OCI-LY3 (cell line): ENCODE measurements at regions not wholly inside any gene's neighbourhood (a gene's known extent, or its start where the extent isn't known, plus 50 kb on each side); places are given as distances from the start of the nearest gene placed in this dataset.

Source experiments
- H2AFZ ChIP-seq: fragments of 200-600, 300-600 bp; shearing (Covaris generic); 2 replicates; pipeline ENCODE4 v1.6.0; 2014; ENCODE audit warnings: antibody characterized with exemption, low read depth, low read length
- H3K27ac ChIP-seq: fragments of 200-600, 300-600 bp; sonication (generic); 2 replicates; pipeline ENCODE4 v1.5.1; 2014; ENCODE audit warnings: mild to moderate bottlenecking, low read length, moderate library complexity, mixed read lengths
- H3K27me3 ChIP-seq: fragments of 200-600, 300-600 bp; sonication (generic); 2 replicates; pipeline ENCODE4 v1.6.1; 2014; ENCODE audit warnings: low read depth, low read length, mixed read lengths
- H3K36me3 ChIP-seq: fragments of 200-600, 300-600 bp; sonication (generic); replicated peaks from 2 replicates; pipeline ENCODE3; 2014; ENCODE audit warnings: low read depth, low read length, mixed read lengths
- H3K4me1 ChIP-seq: fragments of 300-600, 200-600 bp; sonication (generic); 2 replicates; pipeline ENCODE4 v1.6.1; 2014; ENCODE audit warnings: low read length, mixed read lengths
- H3K4me2 ChIP-seq: fragments of 200-600, 300-600 bp; sonication (generic); 2 replicates; pipeline ENCODE4 v1.6.1; 2014; ENCODE audit warnings: low read length, mixed read lengths
- H3K4me3 ChIP-seq: fragments of 300-600, 200-600 bp; sonication (generic); 2 replicates; pipeline ENCODE4 v1.5.1; 2014; ENCODE audit warnings: antibody characterized with exemption, mild to moderate bottlenecking, low read length, moderate library complexity
- H3K79me2 ChIP-seq: fragments of 300-600, 200-600 bp; shearing (Covaris generic); 2 replicates; pipeline ENCODE4 v1.6.1; 2014; ENCODE audit warnings: mild to moderate bottlenecking, low read length, mixed read lengths
- H3K9ac ChIP-seq: fragments of 300-600, 200-600 bp; shearing (Covaris generic); 2 replicates; pipeline ENCODE4 v1.6.0; 2014; ENCODE audit warnings: mild to moderate bottlenecking, low read length, moderate library complexity
- H3K9me3 ChIP-seq: fragments of 200-600, 300-600 bp; shearing (Covaris generic); 2 replicates; pipeline ENCODE4 v1.6.1; 2014; ENCODE audit warnings: low read length, mixed read lengths; ENCODE audit not compliant: insufficient read depth
- H4K20me1 ChIP-seq: fragments of 200-600, 300-600 bp; sonication (generic); 2 replicates; pipeline ENCODE4 v1.6.1; 2016; ENCODE audit warnings: low read length, mixed read lengths; ENCODE audit not compliant: insufficient read depth
- EZH2phosphoT487 ChIP-seq: fragments of 200-600 bp; shearing (Covaris generic); IDR thresholded peaks from 2 replicates; pipeline ENCODE4 v1.6.1; 2018; ENCODE audit warnings: antibody characterized with exemption, mixed run types, low read depth
- TF ChIP-seq, protein P1 (sequence below): fragments of 200-600, 300-600 bp; sonication (generic); IDR thresholded peaks from 2 replicates; pipeline ENCODE4 v1.5.1; 2014; ENCODE audit warnings: antibody characterized with exemption, low read length, low read depth

DNA sequence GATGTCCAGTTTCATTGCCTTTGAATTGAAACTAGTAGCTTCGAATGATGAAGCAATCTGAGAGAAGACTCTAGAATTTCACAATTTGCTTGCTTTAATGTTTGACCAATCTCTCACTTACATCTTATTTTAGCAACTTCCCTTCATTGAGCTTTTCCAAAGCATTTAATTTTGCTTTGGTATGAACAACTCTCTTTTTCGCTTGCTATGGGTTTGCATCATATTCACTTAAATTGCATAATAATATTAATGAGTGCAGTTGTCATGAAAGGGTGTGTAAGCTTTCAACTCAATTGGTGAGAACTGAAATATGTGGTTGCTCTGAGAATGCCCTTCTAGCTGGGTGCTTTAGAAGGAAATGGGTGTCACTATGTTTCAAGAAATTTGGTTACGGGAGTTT, 309.2 kb downstream of the HLX start:
- Histone ChIP-seq H3K4me3 (no peak overlapping the region), H3K9me3 (no peaks in the 10 kb centered on the region), H3K36me3 (no peaks in the 10 kb centered on the region), H3K4me1 (peaks cover 11% of the 10 kb centered on the region), H2AFZ (no peak overlapping the region), H3K27ac (no peak overlapping the region), H3K9ac (no peak overlapping the region), H3K4me2 (no peak overlapping the region), H3K27me3 (no peaks in the 10 kb centered on the region), H4K20me1 (no peaks in the 10 kb centered on the region), H3K79me2 (no peaks in the 10 kb centered on the region)
- no peak for TF ChIP-seq EZH2phosphoT487
- TF ChIP-seq, protein P1, sequence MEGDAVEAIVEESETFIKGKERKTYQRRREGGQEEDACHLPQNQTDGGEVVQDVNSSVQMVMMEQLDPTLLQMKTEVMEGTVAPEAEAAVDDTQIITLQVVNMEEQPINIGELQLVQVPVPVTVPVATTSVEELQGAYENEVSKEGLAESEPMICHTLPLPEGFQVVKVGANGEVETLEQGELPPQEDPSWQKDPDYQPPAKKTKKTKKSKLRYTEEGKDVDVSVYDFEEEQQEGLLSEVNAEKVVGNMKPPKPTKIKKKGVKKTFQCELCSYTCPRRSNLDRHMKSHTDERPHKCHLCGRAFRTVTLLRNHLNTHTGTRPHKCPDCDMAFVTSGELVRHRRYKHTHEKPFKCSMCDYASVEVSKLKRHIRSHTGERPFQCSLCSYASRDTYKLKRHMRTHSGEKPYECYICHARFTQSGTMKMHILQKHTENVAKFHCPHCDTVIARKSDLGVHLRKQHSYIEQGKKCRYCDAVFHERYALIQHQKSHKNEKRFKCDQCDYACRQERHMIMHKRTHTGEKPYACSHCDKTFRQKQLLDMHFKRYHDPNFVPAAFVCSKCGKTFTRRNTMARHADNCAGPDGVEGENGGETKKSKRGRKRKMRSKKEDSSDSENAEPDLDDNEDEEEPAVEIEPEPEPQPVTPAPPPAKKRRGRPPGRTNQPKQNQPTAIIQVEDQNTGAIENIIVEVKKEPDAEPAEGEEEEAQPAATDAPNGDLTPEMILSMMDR = no peak

- H2AFZ ChIP-seq = no peak overlapping the region
- H3K9me3 ChIP-seq = no peaks in the 10 kb centered on the region; the same call in 1 of the 2 replicates
- peaks cover 5% of the 10 kb centered on the region for H3K4me1 ChIP-seq
- H3K79me2 ChIP-seq = no peaks in the 10 kb centered on the region
- no peak overlapping the region for H3K9ac ChIP-seq
- H3K36me3 ChIP-seq = no peaks in the 10 kb centered on the region
- no peaks in the 10 kb centered on the region for H3K27me3 ChIP-seq
- no peak overlapping the region for H3K4me2 ChIP-seq
- H3K27ac ChIP-seq = no peak overlapping the region
- no peaks in the 10 kb centered on the region for H4K20me1 ChIP-seq
- TF ChIP-seq, protein P1 = no peak
- no peak for TF ChIP-seq EZH2phosphoT487
- H3K4me3 ChIP-seq = no peak overlapping the region
These were observed 311.0 kb downstream of the HLX start for GRCh38 chr1:221190249-221190648.

- no peaks in the 10 kb centered on the region; the same call in 1 of the 2 replicates for H3K27me3 ChIP-seq
- no peak overlapping the region for H3K4me3 ChIP-seq
- H4K20me1 ChIP-seq = no peaks in the 10 kb centered on the region
- no peak overlapping the region for H2AFZ ChIP-seq
- H3K27ac ChIP-seq = no peak overlapping the region
- no peak overlapping the region for H3K9ac ChIP-seq
- no peaks in the 10 kb centered on the region for H3K36me3 ChIP-seq
- peaks cover 4% of the 10 kb centered on the region for H3K4me1 ChIP-seq
- no peak for TF ChIP-seq EZH2phosphoT487
- TF ChIP-seq, protein P1 = no peak
- no peak overlapping the region for H3K4me2 ChIP-seq
- H3K79me2 ChIP-seq = no peaks in the 10 kb centered on the region
- H3K9me3 ChIP-seq = peaks cover 6% of the 10 kb centered on the region; the same call in 1 of the 2 replicates
These were observed 312.8 kb downstream of the HLX start for GRCh38 chr1:221192055-221192454.

GRCh38 chr1:221200464-221200863, 321.2 kb downstream of the HLX start:
- Histone ChIP-seq H3K36me3 (no peaks in the 10 kb centered on the region), H3K9ac (no peak overlapping the region), H2AFZ (no peak overlapping the region), H3K27ac (no peak overlapping the region), H3K79me2 (no peaks in the 10 kb centered on the region), H3K4me1 (peaks cover 22% of the 10 kb centered on the region), H3K4me3 (no peak overlapping the region), H3K4me2 (no peak overlapping the region), H3K9me3 (peaks cover 5% of the 10 kb centered on the region; the same call in 1 of the 2 replicates), H4K20me1 (no peaks in the 10 kb centered on the region), H3K27me3 (peaks cover 8% of the 10 kb centered on the region; the same call in 1 of the 2 replicates)
- TF ChIP-seq, protein P1 = no peak
- no peak for TF ChIP-seq EZH2phosphoT487
